OCI-LY1 (cell line): ENCODE measurements at regions not wholly inside any gene's neighbourhood (a gene's known extent, or its start where the extent isn't known, plus 50 kb on each side); places are given as distances from the start of the nearest gene placed in this dataset.

Source experiments
- H2AFZ ChIP-seq: fragments of 200-600 bp; sonication (generic), shearing (Covaris generic); 2 replicates; pipeline ENCODE4 v1.6.0; 2014; ENCODE audit warnings: antibody characterized with exemption, mild to moderate bottlenecking, low read length
- H3F3A ChIP-seq: fragments of 200-600 bp; sonication (generic), shearing (Covaris generic); 2 replicates; pipeline ENCODE4 v1.6.0; 2014; ENCODE audit warnings: mild to moderate bottlenecking, antibody characterized with exemption, low read length, moderate library complexity; ENCODE audit not compliant: insufficient read depth
- H3K27ac ChIP-seq: fragments of 200-600 bp; sonication (generic); 2 replicates; pipeline ENCODE4 v1.5.1; 2014; ENCODE audit warnings: low read length, mixed run types, mild to moderate bottlenecking, low read depth; ENCODE audit not compliant: poor library complexity, severe bottlenecking
- H3K27me3 ChIP-seq: fragments of 200-600 bp; sonication (generic); 2 replicates; pipeline ENCODE4 v1.6.0; 2014; ENCODE audit warnings: antibody characterized with exemption, mild to moderate bottlenecking, low read length, moderate library complexity; ENCODE audit not compliant: insufficient read depth
- H3K36me3 ChIP-seq: fragments of 200-600 bp; sonication (generic); 2 replicates; pipeline ENCODE4 v1.6.1; 2014; ENCODE audit warnings: mild to moderate bottlenecking, antibody characterized with exemption, low read length, moderate library complexity, mixed read lengths; ENCODE audit not compliant: insufficient read depth
- H3K4me1 ChIP-seq: fragments of 200-600 bp; sonication (generic); 2 replicates; pipeline ENCODE4 v1.5.1; 2014; ENCODE audit warnings: mild to moderate bottlenecking, low read length, moderate library complexity; ENCODE audit not compliant: insufficient read depth, severe bottlenecking
- H3K4me2 ChIP-seq: fragments of 200-600 bp; sonication (generic), shearing (Covaris generic); 2 replicates; pipeline ENCODE4 v1.6.1; 2014; ENCODE audit warnings: low read length
- H3K4me3 ChIP-seq: fragments of 200-600 bp; sonication (generic); 2 replicates; pipeline ENCODE4 v1.5.1; 2014; ENCODE audit warnings: low read length, low read depth, mild to moderate bottlenecking, mixed read lengths; ENCODE audit not compliant: poor library complexity, severe bottlenecking
- H3K79me2 ChIP-seq: fragments of 200-600 bp; shearing (Covaris generic); 2 replicates; pipeline ENCODE4 v1.6.1; 2016; ENCODE audit warnings: mixed run types, low read length, mixed read lengths; ENCODE audit not compliant: insufficient read depth
- H3K9ac ChIP-seq: fragments of 200-600 bp; sonication (generic), shearing (Covaris generic); 2 replicates; pipeline ENCODE4 v1.6.1; 2014; ENCODE audit warnings: mild to moderate bottlenecking, low read length, mixed read lengths
- H3K9me2 ChIP-seq: fragments of 200-600 bp; sonication (generic), shearing (Covaris generic); 2 replicates; pipeline ENCODE4 v1.6.1; 2014; ENCODE audit warnings: low read depth, mild to moderate bottlenecking, low read length, mixed read lengths
- H3K9me3 ChIP-seq: fragments of 200-600 bp; shearing (Covaris generic); 2 replicates; pipeline ENCODE4 v1.6.1; 2014; ENCODE audit warnings: low read length, mixed read lengths
- H4K20me1 ChIP-seq: fragments of 200-600 bp; sonication (generic), shearing (Covaris generic); 2 replicates; pipeline ENCODE4 v1.6.0; 2016; ENCODE audit warnings: mild to moderate bottlenecking, low read length; ENCODE audit not compliant: insufficient read depth
- CTCF ChIP-seq: fragments of 200-600 bp; sonication (generic), shearing (Covaris generic); IDR thresholded peaks from 2 replicates; pipeline ENCODE4 v1.5.1; 2017; ENCODE audit warnings: mild to moderate bottlenecking, antibody characterized with exemption, low read length, moderate library complexity, mixed read lengths
- EZH2 ChIP-seq: fragments of 200-600 bp; sonication (generic), shearing (Covaris generic); IDR thresholded peaks from 2 replicates; pipeline ENCODE4 v1.8.0; 2017; ENCODE audit warnings: borderline replicate concordance, mixed run types, mild to moderate bottlenecking, antibody characterized with exemption, low read length, moderate library complexity, mixed read lengths

GRCh38 chr13:47306991-47307390 lies 410.1 kb upstream of the HTR2A start:
- H3K27me3 ChIP-seq = no peaks in the 10 kb centered on the region
- no peaks in the 10 kb centered on the region for H3K4me1 ChIP-seq
- TF ChIP-seq EZH2 (no peak), CTCF (no peak)
- no peaks in the 10 kb centered on the region for H3F3A ChIP-seq
- no peaks in the 10 kb centered on the region for H3K9me3 ChIP-seq
- no peak overlapping the region for H3K4me2 ChIP-seq
- H3K9ac ChIP-seq = no peak overlapping the region
- H4K20me1 ChIP-seq = no peaks in the 10 kb centered on the region
- no peak overlapping the region for H3K4me3 ChIP-seq
- no peak overlapping the region for H3K27ac ChIP-seq
- no peaks in the 10 kb centered on the region for H3K9me2 ChIP-seq
- no peaks in the 10 kb centered on the region for H3K79me2 ChIP-seq
- H3K36me3 ChIP-seq = no peaks in the 10 kb centered on the region
- H2AFZ ChIP-seq = no peak overlapping the region

- TF ChIP-seq EZH2 (no peak), CTCF (no peak)
- Histone ChIP-seq H3K36me3 (no peaks in the 10 kb centered on the region), H3F3A (no peaks in the 10 kb centered on the region), H3K27me3 (no peaks in the 10 kb centered on the region), H3K9ac (no peak overlapping the region), H3K4me3 (no peak overlapping the region), H3K4me1 (no peaks in the 10 kb centered on the region), H3K9me3 (no peaks in the 10 kb centered on the region), H4K20me1 (no peaks in the 10 kb centered on the region), H3K4me2 (no peak overlapping the region), H3K79me2 (no peaks in the 10 kb centered on the region), H3K27ac (no peak overlapping the region), H2AFZ (no peak overlapping the region), H3K9me2 (no peaks in the 10 kb centered on the region)
Measured at GRCh38 chr13:47303626-47304025, 406.8 kb upstream of the HTR2A start.

- TF ChIP-seq CTCF (no peak), EZH2 (no peak)
- Histone ChIP-seq H3K4me1 (no peaks in the 10 kb centered on the region), H3K36me3 (no peaks in the 10 kb centered on the region), H3F3A (no peaks in the 10 kb centered on the region), H4K20me1 (no peaks in the 10 kb centered on the region), H3K9ac (no peak overlapping the region), H3K27me3 (no peaks in the 10 kb centered on the region), H3K9me3 (no peaks in the 10 kb centered on the region), H3K9me2 (no peaks in the 10 kb centered on the region), H2AFZ (no peak overlapping the region), H3K4me2 (no peak overlapping the region), H3K79me2 (no peaks in the 10 kb centered on the region), H3K4me3 (no peak overlapping the region), H3K27ac (no peak overlapping the region)
Measured at GRCh38 chr13:47299304-47299703, 402.5 kb upstream of the HTR2A start.
